GM23338 (cell line): ENCODE measurements at regions not wholly inside any gene's neighbourhood (a gene's known extent, or its start where the extent isn't known, plus 50 kb on each side); places are given as distances from the start of the nearest gene placed in this dataset.

ENCODE experiments used
- ATAC-seq: fragments of 200-7000 bp; cut with Tn5 transposase; 3 replicates; pipeline ENCODE4 v1.9.1; 2020
- DNase-seq: peaks from one replicate; pipeline ENCODE4 v3.0.0-alpha.2; 2015; ENCODE audit warnings: low spot score
- H2AFZ ChIP-seq: fragments of 200-600 bp; sonication (generic); 2 replicates; pipeline ENCODE4 v1.8.0; 2016; ENCODE audit warnings: antibody characterized with exemption, mild to moderate bottlenecking, moderate library complexity
- H3F3A ChIP-seq: fragments of 200-600 bp; sonication (generic); replicated peaks from 2 replicates; pipeline ENCODE4 v1.8.0; 2017; ENCODE audit warnings: antibody characterized with exemption, mixed run types, low read depth
- H3K27ac ChIP-seq: fragments of 200-600 bp; sonication (generic); 2 replicates; pipeline ENCODE4 v1.6.1; 2016; ENCODE audit warnings: low read depth
- H3K27me3 ChIP-seq: fragments of 200-600 bp; sonication (generic); 2 replicates; pipeline ENCODE4 v1.8.0; 2016; ENCODE audit warnings: mild to moderate bottlenecking, mixed run types, moderate library complexity; ENCODE audit not compliant: insufficient read depth
- H3K36me3 ChIP-seq: fragments of 200-600 bp; sonication (generic); 2 replicates; pipeline ENCODE4 v1.8.0; 2016; ENCODE audit warnings: mild to moderate bottlenecking; ENCODE audit not compliant: insufficient read depth
- H3K4me1 ChIP-seq: fragments of 200-600 bp; sonication (generic); 2 replicates; pipeline ENCODE4 v1.8.0; 2016; ENCODE audit warnings: mild to moderate bottlenecking, moderate library complexity; ENCODE audit not compliant: insufficient read depth
- H3K4me2 ChIP-seq: fragments of 200-600 bp; sonication (generic); 2 replicates; pipeline ENCODE4 v1.7.1; 2017; ENCODE audit warnings: mixed run types
- H3K4me3 ChIP-seq: fragments of 200-600 bp; sonication (generic); 2 replicates; pipeline ENCODE4 v1.6.1; 2016; ENCODE audit warnings: mixed run types
- H3K79me2 ChIP-seq: fragments of 200-600 bp; sonication (generic); replicated peaks from 2 replicates; pipeline ENCODE4 v1.8.0; 2017; ENCODE audit warnings: mild to moderate bottlenecking; ENCODE audit not compliant: insufficient read depth
- H3K9me2 ChIP-seq: fragments of 200-600 bp; sonication (generic); 2 replicates; pipeline ENCODE4 v1.8.0; 2017; ENCODE audit not compliant: insufficient read depth
- H4K20me1 ChIP-seq: fragments of 200-600 bp; sonication (generic); replicated peaks from 2 replicates; pipeline ENCODE4 v1.8.0; 2017; ENCODE audit warnings: mild to moderate bottlenecking; ENCODE audit not compliant: insufficient read depth
- H3K27ac Mint-ChIP-seq: 2 replicates; pipeline ENCODE4 v1.8.0; 2020; ENCODE audit warnings: inconsistent platforms, mild to moderate bottlenecking, moderate library complexity, mixed read lengths
- H3K27me3 Mint-ChIP-seq: 3 replicates; pipeline ENCODE4 v1.8.0; 2022; ENCODE audit warnings: low read depth, mild to moderate bottlenecking, moderate library complexity, mixed read lengths, inconsistent platforms; ENCODE audit not compliant: insufficient read depth, poor library complexity
- H3K36me3 Mint-ChIP-seq: 3 replicates; pipeline ENCODE4 v1.8.0; 2021; ENCODE audit warnings: low read depth, mild to moderate bottlenecking, inconsistent platforms, moderate library complexity, mixed read lengths
- H3K4me1 Mint-ChIP-seq: 3 replicates; pipeline ENCODE4 v1.8.0; 2020; ENCODE audit warnings: mild to moderate bottlenecking, inconsistent platforms, mixed read lengths
- H3K4me3 Mint-ChIP-seq: 3 replicates; pipeline ENCODE4 v1.8.0; 2021; ENCODE audit warnings: moderate library complexity, mild to moderate bottlenecking, inconsistent platforms, mixed read lengths
- H3K9me3 Mint-ChIP-seq: 3 replicates; pipeline ENCODE4 v1.8.0; 2020; ENCODE audit warnings: moderate library complexity, mild to moderate bottlenecking, inconsistent platforms, mixed read lengths
- CREB1 ChIP-seq: fragments of 250-450 bp; sonication (Bioruptor Pico); IDR thresholded peaks from 2 replicates; pipeline ENCODE4 v1.5.0; 2020; ENCODE audit warnings: low read depth, mild to moderate bottlenecking, moderate library complexity
- CTCF ChIP-seq, 2 experiments: fragments of 200-600 bp in 1 of 2; sonication (generic) in 1 of 2; conservative IDR thresholded peaks; 2 replicates each; pipeline versions ENCODE4 v1.5.1 to v1.6.1; 2016 to 2017; ENCODE audit warnings: antibody characterized with exemption in 2 of 2, low read depth in 2 of 2, mild to moderate bottlenecking in 2 of 2, moderate library complexity in 1 of 2
- ETS1 ChIP-seq: IDR thresholded peaks from 2 replicates; pipeline ENCODE4 v1.6.1; 2016; ENCODE audit warnings: antibody characterized with exemption
- EZH2 ChIP-seq: fragments of 200-600 bp; sonication (generic); IDR thresholded peaks from one replicate; pipeline ENCODE4 v1.8.0; 2017; ENCODE audit warnings: antibody characterized with exemption, mild to moderate bottlenecking, low read depth; ENCODE audit not compliant: unreplicated experiment
- EZH2phosphoT487 ChIP-seq: fragments of 200-600 bp; sonication (generic); IDR thresholded peaks from one replicate; pipeline ENCODE4 v1.8.1; 2018; ENCODE audit warnings: antibody characterized with exemption; ENCODE audit not compliant: unreplicated experiment
- JUNB ChIP-seq: IDR thresholded peaks from one replicate; pipeline ENCODE4 v1.6.1; 2016; ENCODE audit warnings: antibody characterized with exemption; ENCODE audit not compliant: unreplicated experiment
- NANOG ChIP-seq: IDR thresholded peaks from 2 replicates; pipeline ENCODE4 v1.6.1; 2016; ENCODE audit warnings: antibody characterized with exemption, borderline replicate concordance
- POLR2AphosphoS5 ChIP-seq: IDR thresholded peaks from 2 replicates; pipeline ENCODE4 v1.6.1; 2016; ENCODE audit warnings: antibody characterized with exemption, low read depth
- REST ChIP-seq: IDR thresholded peaks from one replicate; pipeline ENCODE4 v1.6.1; 2018; ENCODE audit warnings: antibody characterized with exemption; ENCODE audit not compliant: unreplicated experiment
- STAT1 ChIP-seq: IDR thresholded peaks from one replicate; pipeline ENCODE4 v1.6.1; 2016; ENCODE audit warnings: antibody characterized with exemption; ENCODE audit not compliant: unreplicated experiment
- ZNF114 ChIP-seq: fragments of 250-450 bp; sonication (Bioruptor Pico); IDR thresholded peaks from 2 replicates; pipeline ENCODE4 v1.5.0; 2020; ENCODE audit warnings: mild to moderate bottlenecking, moderate library complexity
- ZNF331 ChIP-seq: fragments of 250-450 bp; sonication (Bioruptor Pico); IDR thresholded peaks from 2 replicates; pipeline ENCODE4 v1.5.0; 2020; ENCODE audit warnings: low read depth, mild to moderate bottlenecking, moderate library complexity
- ZNF462 ChIP-seq: fragments of 250-450 bp; sonication (Bioruptor Pico); IDR thresholded peaks from 2 replicates; pipeline ENCODE4 v1.5.0; 2020; ENCODE audit warnings: mild to moderate bottlenecking, moderate library complexity

GRCh38 chr5:143985832-143986515, 174.0 kb downstream of the HMHB1 start:
- no peaks in the 10 kb centered on the region for H3K9me3 Mint-ChIP-seq
- H3K27ac ChIP-seq, result no peak overlapping the region

More at GRCh38 chr5:143985832-143986515, 174.0 kb downstream of the HMHB1 start:
- ATAC-seq (no peak), DNase-seq (no peak)
- Histone ChIP-seq H3K4me1 (peaks cover 5% of the 10 kb centered on the region; the same call in 1 of the 2 replicates), H3K9me2 (peaks cover 19% of the 10 kb centered on the region), H3F3A (no peaks in the 10 kb centered on the region), H2AFZ (peak overlapping the region; percentile 75; the same call in 1 of the 2 replicates), H3K79me2 (no peaks in the 10 kb centered on the region), H3K4me2 (no peak overlapping the region), H3K4me3 (no peak overlapping the region), H4K20me1 (no peaks in the 10 kb centered on the region), H3K27me3 (no peaks in the 10 kb centered on the region), H3K36me3 (no peaks in the 10 kb centered on the region)
- Mint-ChIP-seq H3K36me3 (no peaks in the 10 kb centered on the region), H3K4me1 (peaks cover 4% of the 10 kb centered on the region), H3K27ac (no peak overlapping the region), H3K27me3 (no peaks in the 10 kb centered on the region), H3K4me3 (no peak overlapping the region)
- TF ChIP-seq ZNF462 (CRISPR knock-in tag), result no peak
- TF ChIP-seq STAT1, result no peak
- no peak for TF ChIP-seq ETS1
- no peak for TF ChIP-seq NANOG
- no peak for TF ChIP-seq JUNB
- no peak for TF ChIP-seq ZNF114 (CRISPR knock-in tag)
- TF ChIP-seq CREB1 (CRISPR knock-in tag), result no peak
- no peak for TF ChIP-seq EZH2phosphoT487
- TF ChIP-seq ZNF331 (CRISPR knock-in tag), result no peak
- TF ChIP-seq CTCF (conservative IDR thresholded peaks at IDR 0.05; ENCODE audit: low read depth in 2 of 2), result no peak
- TF ChIP-seq EZH2, result no peak
- TF ChIP-seq REST, result no peak
- no peak for TF ChIP-seq POLR2AphosphoS5
